IMR-90 (cell line): ENCODE measurements at regions not wholly inside any gene's neighbourhood (a gene's known extent, or its start where the extent isn't known, plus 50 kb on each side); places are given as distances from the start of the nearest gene placed in this dataset.

Source experiments
- ATAC-seq: fragments of 200-7000 bp; cut with Tn5 transposase; 2 replicates; pipeline ENCODE4 v1.9.1; 2020; ENCODE audit warnings: low read depth, mild to moderate bottlenecking, moderate library complexity
- BruUV-seq: library from RNA; stranded (reverse); fragments of 400-500 nt; replicated peaks from 2 replicates; lab custom pipeline; 2021; lab: Mats Ljungman, UMichigan
- CTCF ChIA-PET: fragments of 300-600 bp; formaldehyde crosslinking; extraction: SDS; loops from one replicate; lab custom pipeline; 2021; ENCODE audit warnings: antibody characterized with exemption; lab: Yijun Ruan, JAX
- POLR2A ChIA-PET: fragments of 300-600 bp; sonication (Branson Sonifier 250); formaldehyde crosslinking; loops from one replicate; lab custom pipeline; 2022; ENCODE audit warnings: antibody characterized with exemption; ENCODE audit not compliant: unreplicated experiment; lab: Charles Lee
- DNase-seq: peaks from one replicate; pipeline ENCODE4 v3.0.0; 2013
- H2AFZ ChIP-seq: replicated peaks from 2 replicates; pipeline ENCODE3; 2013; ENCODE audit warnings: low read length, mild to moderate bottlenecking; ENCODE audit not compliant: poor library complexity
- H2AK5ac ChIP-seq: 2 replicates; pipeline ENCODE4 v1.6.1; 2013; ENCODE audit warnings: low read depth, low read length, inconsistent platforms
- H2AK9ac ChIP-seq: replicated peaks from 2 replicates; pipeline ENCODE3; 2013; ENCODE audit warnings: mild to moderate bottlenecking, low read depth, low read length, moderate library complexity; ENCODE audit not compliant: poor library complexity
- H2BK120ac ChIP-seq: 2 replicates; pipeline ENCODE4 v1.6.1; 2013; ENCODE audit warnings: low read depth, low read length, inconsistent platforms
- H2BK15ac ChIP-seq: 3 replicates; pipeline ENCODE4 v1.6.1; 2013; ENCODE audit warnings: low read depth, low read length, inconsistent platforms
- H2BK20ac ChIP-seq: 2 replicates; pipeline ENCODE4 v1.6.1; 2013; ENCODE audit warnings: low read depth, mild to moderate bottlenecking, inconsistent platforms, low read length, moderate library complexity
- H2BK5ac ChIP-seq: 2 replicates; pipeline ENCODE4 v1.6.1; 2013; ENCODE audit warnings: mild to moderate bottlenecking, low read depth, low read length, inconsistent platforms; ENCODE audit not compliant: poor library complexity, severe bottlenecking
- H3K14ac ChIP-seq: replicated peaks from 2 replicates; pipeline ENCODE4 v1.6.1; 2013; ENCODE audit warnings: low read depth, low read length, inconsistent platforms
- H3K18ac ChIP-seq: 2 replicates; pipeline ENCODE4 v1.6.1; 2013; ENCODE audit warnings: low read depth, low read length, control low read depth
- H3K23ac ChIP-seq: 2 replicates; pipeline ENCODE4 v1.6.1; 2013; ENCODE audit warnings: low read depth, low read length, inconsistent platforms
- H3K27ac ChIP-seq: 2 replicates; pipeline ENCODE4 v1.5.1; 2013; ENCODE audit warnings: mild to moderate bottlenecking, control low read depth, low read length; ENCODE audit not compliant: insufficient read depth
- H3K27me3 ChIP-seq: 2 replicates; pipeline ENCODE4 v1.6.1; 2013; ENCODE audit warnings: low read length; ENCODE audit not compliant: control insufficient read depth, insufficient read depth
- H3K36me3 ChIP-seq: 2 replicates; pipeline ENCODE4 v1.6.1; 2013; ENCODE audit warnings: low read length, mixed read lengths; ENCODE audit not compliant: control insufficient read depth, insufficient read depth
- H3K4ac ChIP-seq: 2 replicates; pipeline ENCODE4 v1.6.1; 2013; ENCODE audit warnings: low read depth, low read length, inconsistent platforms
- H3K4me1 ChIP-seq: 2 replicates; pipeline ENCODE4 v1.6.1; 2013; ENCODE audit warnings: low read length, mixed read lengths; ENCODE audit not compliant: control insufficient read depth, insufficient read depth
- H3K4me2 ChIP-seq: 2 replicates; pipeline ENCODE4 v1.6.1; 2013; ENCODE audit warnings: low read depth, mild to moderate bottlenecking, control low read depth, low read length, moderate library complexity
- H3K4me3 ChIP-seq: 2 replicates; pipeline ENCODE4 v1.5.1; 2013; ENCODE audit warnings: low read depth, mild to moderate bottlenecking, control low read depth, low read length, moderate library complexity; ENCODE audit not compliant: insufficient read depth
- H3K56ac ChIP-seq: 2 replicates; pipeline ENCODE4 v1.6.1; 2013; ENCODE audit warnings: low read length, inconsistent platforms; ENCODE audit not compliant: insufficient read depth; ENCODE audit errors: extremely low read depth
- H3K79me1 ChIP-seq, 2 experiments: 2 replicates each; pipeline ENCODE4 v1.6.1; 2013; ENCODE audit warnings: low read length in 2 of 2, inconsistent platforms in 1 of 2, low read depth in 1 of 2
- H3K9ac ChIP-seq: 2 replicates; pipeline ENCODE4 v1.6.1; 2013; ENCODE audit warnings: low read depth, low read length, control low read depth
- H3K9me1 ChIP-seq: 2 replicates; pipeline ENCODE4 v1.6.1; 2013; ENCODE audit warnings: low read length, inconsistent platforms; ENCODE audit not compliant: insufficient read depth
- H3K9me3 ChIP-seq: 2 replicates; pipeline ENCODE4 v1.6.1; 2013; ENCODE audit warnings: low read length; ENCODE audit not compliant: control insufficient read depth, insufficient read depth
- H4K20me1 ChIP-seq: 2 replicates; pipeline ENCODE4 v1.6.1; 2013; ENCODE audit warnings: low read length, inconsistent platforms; ENCODE audit not compliant: insufficient read depth
- H4K5ac ChIP-seq: 2 replicates; pipeline ENCODE4 v1.6.1; 2013; ENCODE audit warnings: mild to moderate bottlenecking, low read depth, low read length, control low read depth
- H4K8ac ChIP-seq, 2 experiments: 2 replicates each; pipeline ENCODE4 v1.6.1; 2013; ENCODE audit warnings: low read depth in 2 of 2, low read length in 2 of 2, control low read depth in 1 of 2, inconsistent platforms in 1 of 2
- H4K91ac ChIP-seq: 2 replicates; pipeline ENCODE4 v1.6.1; 2013; ENCODE audit warnings: low read depth, low read length, inconsistent platforms; ENCODE audit not compliant: insufficient read depth
- BHLHE40 ChIP-seq: fragments of 150-350 bp; IDR thresholded peaks from 2 replicates; pipeline ENCODE4 v1.6.1; 2016; ENCODE audit warnings: mild to moderate bottlenecking, low read depth, low read length
- CEBPB ChIP-seq: IDR thresholded peaks from 2 replicates; pipeline ENCODE4 v1.6.1; 2012; ENCODE audit warnings: low read depth, low read length, improper control_type of control experiment
- CHD1 ChIP-seq: IDR thresholded peaks from 2 replicates; pipeline ENCODE4 v1.6.1; 2012; ENCODE audit warnings: low read depth, low read length, improper control_type of control experiment
- CTCF ChIP-seq: conservative IDR thresholded peaks from 2 replicates; pipeline ENCODE4 v1.5.1; 2012; ENCODE audit warnings: mild to moderate bottlenecking, low read depth, low read length, improper control_type of control experiment
- ELK1 ChIP-seq: fragments of 150-350 bp; IDR thresholded peaks from 2 replicates; pipeline ENCODE4 v1.6.1; 2016; ENCODE audit warnings: low read depth, mild to moderate bottlenecking, low read length, moderate library complexity, borderline replicate concordance
- FOS ChIP-seq: fragments of 150-350 bp; IDR thresholded peaks from 2 replicates; pipeline ENCODE4 v1.6.1; 2016; ENCODE audit warnings: low read depth, low read length
- MAFK ChIP-seq: IDR thresholded peaks from 2 replicates; pipeline ENCODE4 v1.6.1; 2012; ENCODE audit warnings: low read depth, low read length, improper control_type of control experiment
- MXI1 ChIP-seq: IDR thresholded peaks from 2 replicates; pipeline ENCODE4 v1.6.1; 2012; ENCODE audit warnings: low read depth, mild to moderate bottlenecking, low read length, moderate library complexity, borderline replicate concordance
- NFE2L2 ChIP-seq: fragments of 150-350 bp; IDR thresholded peaks from 2 replicates; pipeline ENCODE4 v1.6.1; 2016; ENCODE audit warnings: low read depth, mild to moderate bottlenecking, low read length
- POLR2A ChIP-seq: IDR thresholded peaks from 2 replicates; pipeline ENCODE4 v1.6.1; 2012; ENCODE audit warnings: mild to moderate bottlenecking, low read depth, low read length
- RAD21 ChIP-seq: IDR thresholded peaks from 2 replicates; pipeline ENCODE4 v1.6.1; 2012; ENCODE audit warnings: low read length, improper control_type of control experiment
- RCOR1 ChIP-seq: IDR thresholded peaks from 2 replicates; pipeline ENCODE4 v1.6.1; 2012; ENCODE audit warnings: mild to moderate bottlenecking, low read length, improper control_type of control experiment; ENCODE audit not compliant: insufficient replicate concordance
- RFX5 ChIP-seq: IDR thresholded peaks from 2 replicates; pipeline ENCODE4 v1.8.0; 2012; ENCODE audit warnings: low read depth, mild to moderate bottlenecking, low read length, moderate library complexity
- SMC3 ChIP-seq: fragments of 150-350 bp; IDR thresholded peaks from 2 replicates; pipeline ENCODE4 v1.6.1; 2016; ENCODE audit warnings: low read depth, mild to moderate bottlenecking, antibody characterized with exemption, low read length, moderate library complexity
- USF2 ChIP-seq: fragments of 150-350 bp; IDR thresholded peaks from 2 replicates; pipeline ENCODE4 v1.6.1; 2017; ENCODE audit warnings: mild to moderate bottlenecking, antibody characterized with exemption, low read length, low read depth
- dilution Hi-C: fragments of 300-500 bp; cut with HindIII; formaldehyde crosslinking; loops from one replicate; pipeline ENCODE4 v1.14.3; 2018; ENCODE audit warnings: low sequenced_read_pairs; ENCODE audit not compliant: unreplicated experiment
- in situ Hi-C: fragments of 300-500 bp; cut with MboI; formaldehyde crosslinking; loops from 3 replicates; pipeline ENCODE4 v1.14.3; 2019; ENCODE audit warnings: low sequenced_read_pairs, inconsistent platforms, mixed read lengths
- intact Hi-C: fragments of 100-400 bp; cut with micrococcal nuclease; formaldehyde crosslinking; loops from 2 replicates; pipeline ENCODE4 v1.10.0; 2022

GRCh38 chr14:53563628-53564027, 393.0 kb downstream of the BMP4 start:
- no peak for DNase-seq
- Histone ChIP-seq H3K36me3 (no peaks in the 10 kb centered on the region), H3K27ac (no peak overlapping the region), H3K4ac (no peak overlapping the region), H4K8ac (no peak overlapping the region), H3K79me1 (no peaks in the 10 kb centered on the region), H3K23ac (no peak overlapping the region), H3K56ac (no peak overlapping the region), H2BK5ac (no peak overlapping the region), H2BK20ac (no peak overlapping the region), H3K9me1 (no peaks in the 10 kb centered on the region), H2AK9ac (no peak overlapping the region), H4K5ac (no peak overlapping the region), H3K18ac (no peak overlapping the region), H2AK5ac (no peak overlapping the region), H3K27me3 (no peaks in the 10 kb centered on the region), H2AFZ (no peak overlapping the region), H3K4me2 (no peak overlapping the region), H2BK15ac (no peak overlapping the region), H3K9me3 (no peaks in the 10 kb centered on the region; the same call in 1 of the 2 replicates), H3K14ac (no peak overlapping the region), H3K9ac (no peak overlapping the region), H3K4me3 (no peak overlapping the region), H4K20me1 (no peaks in the 10 kb centered on the region), H3K4me1 (no peaks in the 10 kb centered on the region), H2BK120ac (no peak overlapping the region), H4K91ac (no peak overlapping the region)
- in situ Hi-C loops (no loop called here), intact Hi-C loops (no loop called here), dilution Hi-C loops (no loop called here)
- ChIA-PET CTCF (no interaction called here), POLR2A (no interaction called here)
- no peak for ATAC-seq
- BruUV-seq = no TSS peak
- TF ChIP-seq CEBPB (no peak), SMC3 (no peak), POLR2A (no peak), RCOR1 (no peak), USF2 (no peak), MAFK (no peak), MXI1 (no peak), RAD21 (no peak), CTCF (no peak), CHD1 (no peak), RFX5 (no peak), ELK1 (no peak), NFE2L2 (no peak), BHLHE40 (no peak), FOS (no peak)
